ENCODE measurements at regions not wholly inside any gene's neighbourhood (a gene's known extent, or its start where the extent isn't known, plus 50 kb on each side); places are given as distances from the start of the nearest gene placed in this dataset.
A peak's percentile ranks its signal among the peaks of the same experiment; 100 is the strongest.

DNA sequence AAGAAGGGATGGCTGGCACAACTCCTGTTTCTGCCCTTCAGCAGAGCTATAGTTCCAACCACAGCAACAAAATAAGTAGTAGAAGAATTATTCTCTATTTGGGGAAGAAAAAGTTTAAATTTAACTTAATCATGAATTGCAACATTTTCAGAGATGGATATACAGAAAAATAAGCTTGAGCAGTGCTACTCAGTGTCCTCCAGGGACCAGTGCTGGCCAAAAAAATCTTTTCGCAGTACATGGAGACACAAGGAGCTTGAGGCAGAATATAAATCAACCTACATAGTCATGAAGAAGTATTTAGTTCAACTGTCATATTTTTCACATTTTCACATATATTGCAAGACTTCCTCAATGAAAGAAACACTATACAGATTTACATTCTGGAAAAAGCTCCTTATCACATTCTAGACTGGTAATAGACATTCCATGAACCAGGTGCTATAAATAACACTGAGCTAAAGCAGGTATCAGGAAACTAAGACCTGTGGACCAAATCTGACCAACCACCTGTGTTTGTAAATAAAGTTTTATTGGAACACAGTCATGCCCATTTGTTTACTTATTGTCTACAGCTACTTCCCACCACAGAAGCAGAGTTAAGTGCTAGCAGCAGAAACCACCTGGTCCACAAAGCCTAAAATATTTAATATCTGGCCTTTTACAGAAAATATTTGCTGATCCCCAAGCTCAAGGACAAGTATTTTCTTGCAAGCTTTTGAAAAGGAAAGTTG lies 101.9 kb downstream of the RGS21 start:
- no peak for DNase-seq (ENCODE audit: low read depth in 2 of 2)
- TF ChIP-seq, protein P1, sequence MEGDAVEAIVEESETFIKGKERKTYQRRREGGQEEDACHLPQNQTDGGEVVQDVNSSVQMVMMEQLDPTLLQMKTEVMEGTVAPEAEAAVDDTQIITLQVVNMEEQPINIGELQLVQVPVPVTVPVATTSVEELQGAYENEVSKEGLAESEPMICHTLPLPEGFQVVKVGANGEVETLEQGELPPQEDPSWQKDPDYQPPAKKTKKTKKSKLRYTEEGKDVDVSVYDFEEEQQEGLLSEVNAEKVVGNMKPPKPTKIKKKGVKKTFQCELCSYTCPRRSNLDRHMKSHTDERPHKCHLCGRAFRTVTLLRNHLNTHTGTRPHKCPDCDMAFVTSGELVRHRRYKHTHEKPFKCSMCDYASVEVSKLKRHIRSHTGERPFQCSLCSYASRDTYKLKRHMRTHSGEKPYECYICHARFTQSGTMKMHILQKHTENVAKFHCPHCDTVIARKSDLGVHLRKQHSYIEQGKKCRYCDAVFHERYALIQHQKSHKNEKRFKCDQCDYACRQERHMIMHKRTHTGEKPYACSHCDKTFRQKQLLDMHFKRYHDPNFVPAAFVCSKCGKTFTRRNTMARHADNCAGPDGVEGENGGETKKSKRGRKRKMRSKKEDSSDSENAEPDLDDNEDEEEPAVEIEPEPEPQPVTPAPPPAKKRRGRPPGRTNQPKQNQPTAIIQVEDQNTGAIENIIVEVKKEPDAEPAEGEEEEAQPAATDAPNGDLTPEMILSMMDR (IDR thresholded peaks at IDR 0.05; ENCODE audit: low read depth, low read length): no peak
- no peak overlapping the region for H3K4me3 ChIP-seq (replicated peaks in 1 of 2; ENCODE audit: low read depth in 2 of 2, low read length in 2 of 2)

DNA sequence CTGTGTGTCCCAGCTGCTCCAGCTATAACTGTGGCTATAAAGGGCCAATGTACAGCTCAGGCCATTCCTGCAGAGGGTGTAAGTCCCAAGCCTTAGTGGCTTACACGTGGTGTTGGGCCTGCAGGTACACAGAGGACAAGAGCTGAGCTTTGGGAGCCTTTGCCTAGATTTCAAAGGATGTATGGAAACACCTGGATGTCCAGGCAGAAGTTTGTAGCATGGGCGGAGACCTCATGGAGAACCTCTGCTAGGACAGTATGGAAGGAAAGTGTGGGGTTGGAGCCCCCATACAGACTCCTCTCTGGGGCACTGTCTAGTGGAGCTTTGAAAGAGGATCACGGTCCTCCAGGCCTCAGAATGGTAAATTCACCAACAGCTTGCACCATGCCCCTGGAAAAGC lies 113.9 kb downstream of the RGS21 start:
- no peak overlapping the region for H3K4me3 ChIP-seq (replicated peaks in 1 of 2; ENCODE audit: low read depth in 2 of 2, low read length in 2 of 2)
- TF ChIP-seq, protein P1 (IDR thresholded peaks at IDR 0.05; ENCODE audit: low read depth, low read length): no peak
- DNase-seq (ENCODE audit: low read depth in 2 of 2): no peak

DNA sequence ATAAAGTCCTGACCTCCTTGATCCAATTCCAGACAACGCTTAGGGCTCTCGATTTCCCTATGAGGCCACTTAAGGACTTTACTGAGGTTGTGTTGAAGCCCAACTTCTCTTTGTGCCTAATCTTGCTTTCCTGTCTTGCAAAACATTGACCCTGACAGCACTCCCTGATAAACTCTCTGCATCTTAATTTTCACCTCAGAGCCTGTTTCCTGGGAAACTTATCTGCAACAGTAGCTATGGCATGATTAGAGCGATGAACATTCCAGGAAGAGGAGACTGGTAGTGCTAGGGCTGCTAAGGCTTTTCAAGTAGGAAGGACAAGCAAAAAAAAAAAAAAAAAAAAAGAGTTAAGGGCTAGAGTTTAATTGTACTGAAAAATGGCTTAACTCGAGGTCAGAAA lies 118.9 kb downstream of the RGS21 start:
- no peak overlapping the region for H3K4me3 ChIP-seq (replicated peaks in 1 of 2; ENCODE audit: low read depth in 2 of 2, low read length in 2 of 2)
- DNase-seq (ENCODE audit: low read depth in 2 of 2): no peak
- TF ChIP-seq, protein P1 (IDR thresholded peaks at IDR 0.05; ENCODE audit: low read depth, low read length): no peak

DNA sequence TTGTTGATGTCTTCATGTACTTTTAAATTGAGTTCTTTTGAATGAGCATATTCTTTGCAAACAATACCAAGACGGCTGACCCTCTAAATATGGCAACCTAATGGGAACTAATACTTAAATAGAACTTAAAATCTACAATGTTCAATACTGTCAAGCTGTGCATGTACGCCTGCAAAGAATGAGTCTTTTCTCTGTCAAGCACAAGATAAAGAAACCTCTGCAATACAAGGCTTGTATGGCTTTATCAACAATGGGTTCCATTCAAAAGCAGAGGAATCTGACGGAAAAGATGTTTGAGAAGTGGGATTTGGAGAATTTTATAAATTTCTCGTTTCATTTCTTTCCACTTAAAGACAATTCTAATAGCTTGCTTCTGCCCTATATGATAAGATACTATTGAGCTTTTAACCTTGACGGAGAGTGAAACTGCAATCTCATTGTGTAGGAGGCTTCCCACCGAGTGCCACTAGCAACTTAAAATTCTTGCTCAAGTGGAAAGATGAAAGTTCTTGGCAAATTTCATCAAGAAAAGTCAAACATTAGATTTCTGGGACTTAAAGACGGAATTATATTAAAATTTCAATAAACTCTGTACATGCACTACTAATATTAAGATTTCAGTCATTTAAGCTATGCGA lies 119.8 kb downstream of the RGS21 start:
- H3K4me3 ChIP-seq (replicated peaks in 1 of 2; ENCODE audit: low read depth in 2 of 2, low read length in 2 of 2): no peak overlapping the region
- TF ChIP-seq, protein P1 (IDR thresholded peaks at IDR 0.05; ENCODE audit: low read depth, low read length): no peak
- DNase-seq (ENCODE audit: low read depth in 2 of 2): no peak

DNA sequence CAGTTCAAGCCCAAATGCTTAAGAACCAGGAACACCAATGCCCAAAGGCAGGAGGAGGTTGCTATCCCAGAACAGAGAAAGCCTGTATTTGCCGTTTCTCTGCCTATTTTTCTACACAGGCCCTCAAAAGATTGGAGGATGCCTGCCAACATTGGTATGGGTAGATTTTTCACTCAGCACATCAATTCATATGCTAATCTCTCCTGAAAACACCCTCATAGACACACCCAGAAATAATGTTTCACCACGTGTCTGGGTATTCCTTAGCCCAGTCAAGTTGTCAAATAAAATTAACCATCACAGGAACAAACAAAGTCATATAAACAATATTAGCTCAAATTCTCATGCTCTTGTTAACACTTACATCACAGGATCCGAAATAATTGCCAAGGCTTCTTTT lies 121.9 kb downstream of the RGS21 start:
- DNase-seq (ENCODE audit: low read depth in 2 of 2): no peak
- TF ChIP-seq, protein P1 (IDR thresholded peaks at IDR 0.05; ENCODE audit: low read depth, low read length): no peak
- no peak overlapping the region for H3K4me3 ChIP-seq (replicated peaks in 1 of 2; ENCODE audit: low read depth in 2 of 2, low read length in 2 of 2)

DNA sequence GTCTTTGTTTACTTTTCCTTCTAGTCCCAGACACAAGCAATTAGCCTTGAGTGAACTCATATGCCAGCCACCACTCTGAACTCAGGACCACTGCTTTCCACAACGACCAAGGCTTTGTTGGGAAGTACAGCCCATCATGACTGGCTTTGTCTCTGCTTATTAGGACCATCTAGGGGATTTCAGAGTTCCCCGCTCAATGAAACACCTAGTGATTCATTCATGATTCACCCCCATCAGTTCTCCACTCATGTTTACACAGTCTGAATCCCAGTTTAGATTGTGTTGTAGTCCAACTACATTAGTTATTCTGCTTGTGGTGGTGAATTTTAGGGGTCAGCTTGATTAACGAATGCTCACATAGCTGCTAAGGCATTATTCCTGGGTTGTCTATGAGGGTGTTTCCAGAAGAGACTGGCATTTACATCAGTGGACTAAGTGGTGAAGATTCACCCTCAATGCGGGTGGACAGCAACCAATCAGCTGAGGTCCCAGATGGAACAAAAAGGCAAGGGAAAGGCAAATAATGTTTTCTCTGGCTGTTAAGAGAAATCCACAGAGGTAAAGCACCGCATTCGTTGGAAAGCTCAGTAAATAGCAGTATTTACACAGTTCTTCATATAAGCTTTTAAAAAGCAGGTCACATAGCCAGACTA lies 122.7 kb downstream of the RGS21 start:
- peak in 1 of 2 donors; percentile 91 for DNase-seq (ENCODE audit: low read depth in 2 of 2)
- no peak overlapping the region for H3K4me3 ChIP-seq (replicated peaks in 1 of 2; ENCODE audit: low read depth in 2 of 2, low read length in 2 of 2)
- TF ChIP-seq, protein P1 (IDR thresholded peaks at IDR 0.05; ENCODE audit: low read depth, low read length): no peak

Data from cardiac fibroblast (primary cell).